Testis (tissue), 2 donors: ENCODE measurements at regions not wholly inside any gene's neighbourhood (a gene's known extent, or its start where the extent isn't known, plus 50 kb on each side); places are given as distances from the start of the nearest gene placed in this dataset.

Source experiments
- DNase-seq: peaks from one replicate; pipeline ENCODE4 v3.0.0-alpha.2; 2019
- H3K27ac ChIP-seq, 2 donors: fragments of 200-600 bp; sonication (generic); one replicate each; pipeline ENCODE4 v1.5.1; 2019
- H3K27me3 ChIP-seq: fragments of 200-600 bp; sonication (generic); one replicate; pipeline ENCODE4 v1.5.1; 2019
- H3K36me3 ChIP-seq: fragments of 200-600 bp; sonication (generic); one replicate; pipeline ENCODE4 v1.5.1; 2017; ENCODE audit warnings: low read depth; ENCODE audit errors: missing control alignments
- H3K4me1 ChIP-seq: fragments of 200-600 bp; sonication (generic); one replicate; pipeline ENCODE4 v1.5.1; 2019
- H3K4me3 ChIP-seq, 2 donors: fragments of 200-600 bp; sonication (generic); one replicate each; pipeline ENCODE4 v1.5.1; 2017 to 2019
- H3K9me3 ChIP-seq: fragments of 200-600 bp; sonication (generic); one replicate; pipeline ENCODE4 v1.5.1; 2017
- POLR2A ChIP-seq: fragments of 450-650 bp; IDR thresholded peaks from one replicate; pipeline ENCODE4 v1.6.1; 2017; ENCODE audit warnings: antibody characterized with exemption, mild to moderate bottlenecking, moderate library complexity
- WGBS, 2 donors: methylation state at CpG; one replicate each; pipeline ENCODE4 v1.1.5; 2018; 5-methylcytosine and 5-hydroxymethylcytosine counted together
- intact Hi-C: fragments of 100-400 bp; cut with DNase I; formaldehyde crosslinking; loops from one replicate; pipeline ENCODE4 v1.15.1; 2023; ENCODE audit warnings: low total_unique reads
- TF ChIP-seq, protein P1 (sequence below), 3 experiments: fragments of 450-650 bp in 2 of 3; fragments of 200-600 bp in 1 of 3; sonication (generic) in 1 of 3; IDR thresholded peaks; one replicate each; pipeline ENCODE4 v1.5.1; 2016 to 2019; ENCODE audit warnings: antibody characterized with exemption in 3 of 3, mild to moderate bottlenecking in 2 of 3, moderate library complexity in 1 of 3

GRCh38 chr11:44403176-44403575, 93.2 kb upstream of the ALX4 start:
- H3K36me3 ChIP-seq = no peaks in the 10 kb centered on the region
- TF ChIP-seq, protein P1, sequence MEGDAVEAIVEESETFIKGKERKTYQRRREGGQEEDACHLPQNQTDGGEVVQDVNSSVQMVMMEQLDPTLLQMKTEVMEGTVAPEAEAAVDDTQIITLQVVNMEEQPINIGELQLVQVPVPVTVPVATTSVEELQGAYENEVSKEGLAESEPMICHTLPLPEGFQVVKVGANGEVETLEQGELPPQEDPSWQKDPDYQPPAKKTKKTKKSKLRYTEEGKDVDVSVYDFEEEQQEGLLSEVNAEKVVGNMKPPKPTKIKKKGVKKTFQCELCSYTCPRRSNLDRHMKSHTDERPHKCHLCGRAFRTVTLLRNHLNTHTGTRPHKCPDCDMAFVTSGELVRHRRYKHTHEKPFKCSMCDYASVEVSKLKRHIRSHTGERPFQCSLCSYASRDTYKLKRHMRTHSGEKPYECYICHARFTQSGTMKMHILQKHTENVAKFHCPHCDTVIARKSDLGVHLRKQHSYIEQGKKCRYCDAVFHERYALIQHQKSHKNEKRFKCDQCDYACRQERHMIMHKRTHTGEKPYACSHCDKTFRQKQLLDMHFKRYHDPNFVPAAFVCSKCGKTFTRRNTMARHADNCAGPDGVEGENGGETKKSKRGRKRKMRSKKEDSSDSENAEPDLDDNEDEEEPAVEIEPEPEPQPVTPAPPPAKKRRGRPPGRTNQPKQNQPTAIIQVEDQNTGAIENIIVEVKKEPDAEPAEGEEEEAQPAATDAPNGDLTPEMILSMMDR (IDR thresholded peaks at IDR 0.05) = no peak
- no peak for TF ChIP-seq POLR2A
- no peak for DNase-seq
- no peaks in the 10 kb centered on the region for H3K4me1 ChIP-seq
- intact Hi-C loops = no loop called here
- 77 to 85% methylated on average over 2 to 4 of the region's 4 CpGs for WGBS, 2 donors
- no peak overlapping the region for H3K4me3 ChIP-seq
- no peaks in the 10 kb centered on the region for H3K9me3 ChIP-seq
- no peak overlapping the region for H3K27ac ChIP-seq
- no peaks in the 10 kb centered on the region for H3K27me3 ChIP-seq

DNA sequence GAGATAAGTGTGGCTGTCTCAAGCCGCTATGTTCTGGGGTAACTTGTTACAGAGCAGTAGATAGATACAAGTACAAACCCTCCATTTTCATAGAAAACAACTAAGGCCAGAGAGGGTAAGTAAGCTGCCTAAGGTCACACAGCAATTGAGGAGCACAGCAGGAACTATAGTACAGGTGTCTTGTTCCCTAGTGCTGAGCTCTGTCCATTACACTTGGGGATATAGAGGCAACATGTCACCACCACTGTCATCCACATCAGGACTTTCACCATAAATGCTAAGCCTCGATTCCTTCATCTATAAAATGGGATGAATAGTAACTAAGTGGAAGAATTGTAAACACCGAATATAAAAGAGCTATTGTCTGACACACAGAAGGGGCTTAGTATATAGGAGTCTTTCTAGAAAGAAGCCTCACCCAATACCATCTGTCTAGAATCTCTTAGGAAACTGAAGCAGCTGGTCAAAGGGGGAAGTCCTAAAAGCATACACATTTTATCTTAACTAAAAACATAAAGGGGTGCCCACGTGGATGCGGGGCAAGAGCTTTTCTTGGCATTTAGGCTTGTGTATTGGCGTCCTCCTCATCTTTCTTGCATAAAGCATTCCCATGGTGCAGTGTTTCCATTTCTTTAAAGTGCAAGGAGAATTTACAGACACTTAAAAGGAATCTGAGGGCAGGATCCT, 93.8 kb upstream of the ALX4 start:
- 82 to 89% methylated on average over 6 of the region's 6 CpGs for WGBS, 2 donors
- no peaks in the 10 kb centered on the region for H3K4me1 ChIP-seq

GRCh38 chr11:44404301-44404700, 94.4 kb upstream of the ALX4 start:
- 87% methylated on average over 6 of the region's 6 CpGs for WGBS, 2 donors
- no peak for DNase-seq
- TF ChIP-seq POLR2A = no peak
- TF ChIP-seq, protein P1 (IDR thresholded peaks at IDR 0.05) = no peak

More for the DNA sequence above, 93.8 kb upstream of the ALX4 start:
- Histone ChIP-seq H3K27me3 (no peaks in the 10 kb centered on the region), H3K27ac (no peak overlapping the region), H3K36me3 (no peaks in the 10 kb centered on the region), H3K4me3 (no peak overlapping the region), H3K9me3 (no peaks in the 10 kb centered on the region)
- intact Hi-C loops = no loop called here
- DNase-seq = no peak
- TF ChIP-seq, protein P1 (IDR thresholded peaks at IDR 0.05) = no peak
- TF ChIP-seq POLR2A = no peak

GRCh38 chr11:44404736-44405395, 94.9 kb upstream of the ALX4 start:
- Histone ChIP-seq H3K27me3 (no peaks in the 10 kb centered on the region), H3K4me3 (no peak overlapping the region), H3K27ac (no peak overlapping the region), H3K4me1 (no peaks in the 10 kb centered on the region), H3K36me3 (no peaks in the 10 kb centered on the region), H3K9me3 (no peaks in the 10 kb centered on the region)
- DNase-seq = no peak
- intact Hi-C loops = no loop called here
- 78 to 79% methylated on average over 10 of the region's 10 CpGs for WGBS, 2 donors
- no peak for TF ChIP-seq POLR2A
- TF ChIP-seq, protein P1 (IDR thresholded peaks at IDR 0.05) = no peak

More at GRCh38 chr11:44404301-44404700, 94.4 kb upstream of the ALX4 start:
- Histone ChIP-seq H3K4me1 (no peaks in the 10 kb centered on the region), H3K9me3 (no peaks in the 10 kb centered on the region), H3K27me3 (no peaks in the 10 kb centered on the region), H3K4me3 (no peak overlapping the region), H3K36me3 (no peaks in the 10 kb centered on the region), H3K27ac (no peak overlapping the region)
- intact Hi-C loops = no loop called here
